Embryonic facial prominence (tissue), 1 donor: ENCODE measurements at regions not wholly inside any gene's neighbourhood (a gene's known extent, or its start where the extent isn't known, plus 50 kb on each side); places are given as distances from the start of the nearest gene placed in this dataset.

Experiments
- DNase-seq: peaks from one replicate; pipeline ENCODE4 v3.0.0-alpha.2; 2016; ENCODE audit errors: extremely low spot score

DNA sequence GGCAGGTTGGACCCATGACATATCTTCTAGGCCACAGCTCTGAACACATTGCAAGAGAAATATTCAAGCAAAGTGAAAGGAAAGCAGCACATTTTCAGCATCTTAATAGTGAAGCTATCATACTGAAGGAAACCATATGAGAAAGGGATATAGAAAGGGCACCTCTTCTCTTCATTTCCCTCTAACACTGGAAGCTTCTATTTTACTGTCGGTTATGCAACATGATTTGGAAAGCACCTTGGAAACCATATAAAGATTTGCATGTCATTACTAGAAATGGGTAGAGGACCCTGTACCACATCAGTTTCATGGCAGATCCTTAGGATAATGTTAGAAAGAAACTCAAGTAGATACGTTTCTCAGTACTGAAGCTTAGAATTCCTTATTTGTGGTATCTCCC lies 70.5 kb upstream of the HMGN3 start:
- no peak for DNase-seq

DNA sequence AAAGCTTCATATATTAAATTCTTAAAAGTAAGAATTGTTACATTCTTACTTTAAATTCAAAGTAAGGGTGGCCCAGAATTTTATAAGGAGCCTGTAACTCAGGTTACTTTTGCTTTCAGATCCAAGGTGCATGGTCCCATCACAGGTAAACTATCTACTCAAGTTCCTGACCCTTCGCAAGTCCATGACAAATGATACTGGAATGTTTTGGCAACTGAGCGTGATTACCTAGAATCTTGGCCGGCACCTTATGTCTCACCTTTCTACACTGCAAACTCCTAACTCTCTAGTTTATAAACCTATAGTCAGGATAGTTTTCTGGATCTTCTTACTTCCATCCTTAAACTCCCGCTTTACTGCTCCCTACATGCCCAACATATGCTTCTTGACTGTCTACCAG lies 67.9 kb upstream of the HMGN3 start:
- no peak for DNase-seq

DNA sequence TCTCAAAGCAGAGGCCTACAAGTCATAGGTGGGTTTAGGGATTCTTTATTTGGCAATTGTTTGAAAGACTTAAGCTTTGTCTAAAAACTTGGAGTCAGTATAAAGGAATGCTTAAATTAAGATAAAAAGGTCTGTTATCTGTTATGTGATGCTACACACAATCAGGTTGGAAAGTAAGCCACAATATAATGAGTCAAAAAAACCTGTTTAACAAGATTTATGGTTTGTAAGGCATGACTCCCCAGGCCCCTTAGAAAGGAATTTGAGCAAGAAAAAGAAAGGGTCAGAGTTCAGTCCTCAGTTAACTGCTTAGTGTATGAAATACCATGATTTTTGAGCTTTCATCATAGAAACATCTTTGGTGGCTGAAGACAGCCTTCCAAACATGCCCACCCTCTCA lies 66.8 kb upstream of the HMGN3 start:
- DNase-seq: no peak

DNA sequence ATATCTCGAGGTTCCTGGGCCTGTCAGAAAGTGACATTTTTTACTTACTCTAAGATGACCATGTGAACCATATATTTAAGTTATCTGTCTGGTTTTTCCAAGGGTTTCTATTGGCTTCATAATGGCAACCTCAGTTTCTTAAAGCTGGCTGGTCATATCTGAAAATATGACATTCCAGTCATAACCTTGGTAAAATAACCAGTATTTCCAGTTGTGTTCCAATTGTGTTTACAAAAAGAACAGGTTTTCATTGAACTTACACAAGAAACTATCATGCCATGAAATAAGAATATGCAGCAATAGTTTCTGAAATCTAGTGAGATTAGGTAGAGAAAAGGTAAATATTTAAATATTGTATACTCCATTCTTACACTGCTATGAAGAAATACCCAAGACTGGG lies 61.7 kb upstream of the HMGN3 start:
- no peak for DNase-seq
